Endothelial cell of umbilical vein (primary cell): ENCODE measurements at regions not wholly inside any gene's neighbourhood (a gene's known extent, or its start where the extent isn't known, plus 50 kb on each side); places are given as distances from the start of the nearest gene placed in this dataset.

ENCODE experiments used
- BruUV-seq: library from RNA; stranded (reverse); fragments of 400-500 nt; replicated peaks from 2 replicates; lab custom pipeline; 2021; lab: Mats Ljungman, UMichigan
- CTCF ChIA-PET: fragments of 300-600, 350-600 bp; sonication (Branson Sonifier 250); formaldehyde crosslinking; loops from one replicate; lab custom pipeline; 2021; ENCODE audit warnings: antibody characterized with exemption, inconsistent platforms; lab: Charles Lee
- POLR2A ChIA-PET: fragments of 300-600, 350-600 bp; sonication (Branson Sonifier 250); formaldehyde crosslinking; loops from one replicate; lab custom pipeline; 2021; ENCODE audit warnings: antibody characterized with exemption, inconsistent platforms; lab: Charles Lee
- DNase-seq: peaks from one replicate; pipeline ENCODE4 v3.0.0-alpha.2; 2011; ENCODE audit warnings: low read depth, low spot score
- FAIRE-seq: peaks from 2 replicates; lab custom pipeline; 2011; peaks lifted over from hg19 to GRCh38; lab: Jason Lieb, UNC
- H2AFZ ChIP-seq: 2 replicates; pipeline ENCODE4 v1.6.0; 2012; ENCODE audit warnings: low read depth, low read length, control low read depth, inconsistent platforms
- H3K27ac ChIP-seq: 2 replicates; pipeline ENCODE4 v1.5.1; 2011; ENCODE audit warnings: low read depth, mild to moderate bottlenecking, control low read depth, low read length, moderate library complexity; ENCODE audit not compliant: insufficient read depth
- H3K27me3 ChIP-seq, 2 experiments: 2 replicates each; pipeline versions ENCODE4 v1.6.0 to v1.6.1; 2011; ENCODE audit warnings: low read length in 2 of 2, mixed read lengths in 1 of 2; ENCODE audit not compliant: control insufficient read depth in 2 of 2, insufficient read depth in 2 of 2
- H3K36me3 ChIP-seq, 2 experiments: 2 replicates in 1 of 2; 3 replicates in 1 of 2; pipeline ENCODE4 v1.5.1; 2011; ENCODE audit warnings: low read length in 2 of 2, mild to moderate bottlenecking in 1 of 2, moderate library complexity in 1 of 2; ENCODE audit not compliant: control insufficient read depth in 2 of 2, insufficient read depth in 2 of 2; ENCODE audit errors: extremely low read depth in 1 of 2
- H3K4me1 ChIP-seq: 3 replicates; pipeline ENCODE4 v1.5.1; 2011; ENCODE audit warnings: mild to moderate bottlenecking, low read length; ENCODE audit not compliant: control insufficient read depth, insufficient read depth; ENCODE audit errors: extremely low read depth
- H3K4me2 ChIP-seq: 2 replicates; pipeline ENCODE4 v1.6.1; 2011; ENCODE audit warnings: low read length, control low read depth, mixed read lengths; ENCODE audit not compliant: insufficient read depth
- H3K4me3 ChIP-seq, 3 experiments: fragments of 200-600 bp in 1 of 3; sonication (generic), shearing (Covaris generic) in 1 of 3; replicated peaks in 1 of 3; 2 replicates each; pipeline ENCODE4 v1.5.1; 2011 to 2016; ENCODE audit warnings: control low read depth in 3 of 3, low read length in 3 of 3, mild to moderate bottlenecking in 2 of 3, inconsistent platforms in 1 of 3, low read depth in 1 of 3, moderate library complexity in 1 of 3; ENCODE audit not compliant: insufficient read depth in 1 of 3
- H3K79me2 ChIP-seq: 2 replicates; pipeline ENCODE4 v1.6.0; 2012; ENCODE audit warnings: low read length, inconsistent platforms; ENCODE audit not compliant: control insufficient read depth, insufficient read depth
- H3K9ac ChIP-seq: replicated peaks from 2 replicates; pipeline ENCODE3; 2011; ENCODE audit warnings: low read length, control low read depth; ENCODE audit not compliant: insufficient read depth; ENCODE audit errors: extremely low read depth
- H3K9me1 ChIP-seq: replicated peaks from 3 replicates; pipeline ENCODE4 v1.6.0; 2011; ENCODE audit warnings: mild to moderate bottlenecking, low read length; ENCODE audit not compliant: control insufficient read depth, insufficient read depth; ENCODE audit errors: extremely low read depth
- H3K9me3 ChIP-seq: replicated peaks from 2 replicates; pipeline ENCODE4 v1.5.1; 2012; ENCODE audit warnings: low read length, inconsistent platforms; ENCODE audit not compliant: control insufficient read depth, insufficient read depth
- H4K20me1 ChIP-seq: replicated peaks from 2 replicates; pipeline ENCODE3; 2011; ENCODE audit warnings: mild to moderate bottlenecking, low read length; ENCODE audit not compliant: control insufficient read depth, insufficient read depth; ENCODE audit errors: extremely low read depth
- EZH2 ChIP-seq: IDR thresholded peaks from 2 replicates; pipeline ENCODE4 v1.6.1; 2012; ENCODE audit warnings: borderline replicate concordance, low read depth, mild to moderate bottlenecking, moderate library complexity, low read length, inconsistent platforms; ENCODE audit not compliant: severe bottlenecking
- FOS ChIP-seq: IDR thresholded peaks from 2 replicates; pipeline ENCODE4 v1.6.1; 2011; ENCODE audit warnings: mild to moderate bottlenecking, low read length, moderate library complexity, borderline replicate concordance; ENCODE audit not compliant: insufficient read depth
- GATA2 ChIP-seq: IDR thresholded peaks from 2 replicates; pipeline ENCODE4 v1.7.0; 2011; ENCODE audit warnings: low read depth, mild to moderate bottlenecking, moderate library complexity, mixed read lengths, low read length; ENCODE audit not compliant: insufficient read length, insufficient read depth
- MYC ChIP-seq: IDR thresholded peaks from one replicate; pipeline ENCODE4 v1.6.1; 2011; ENCODE audit warnings: mild to moderate bottlenecking, low read depth, low read length
- POLR2AphosphoS5 ChIP-seq: IDR thresholded peaks from 2 replicates; pipeline ENCODE4 v1.6.1; 2012; ENCODE audit warnings: low read depth, mild to moderate bottlenecking, control low read depth, low read length, moderate library complexity; ENCODE audit not compliant: insufficient read depth
- dilution Hi-C: fragments of 300-500 bp; cut with MboI; formaldehyde crosslinking; loops from one replicate; pipeline ENCODE4 v1.15.0; 2019; ENCODE audit warnings: low sequenced_read_pairs; ENCODE audit not compliant: extremely low pct_ligation_motif_present
- intact Hi-C: fragments of 100-400 bp; cut with micrococcal nuclease; formaldehyde crosslinking; loops from one replicate; pipeline ENCODE4 v1.10.0; 2022
- TF ChIP-seq, protein P1 (sequence below), 2 donors: IDR thresholded peaks; 1 replicate in 1 of 2; 2 replicates in 1 of 2; pipeline ENCODE4 v1.5.1; 2011; ENCODE audit warnings: low read length in 2 of 2, mild to moderate bottlenecking in 2 of 2, moderate library complexity in 2 of 2, control low read depth in 1 of 2, inconsistent platforms in 1 of 2, low read depth in 1 of 2; ENCODE audit not compliant: insufficient read depth in 1 of 2; ENCODE audit errors: extremely low read depth in 1 of 2
- TF ChIP-seq, protein P2 (sequence below): IDR thresholded peaks from 2 replicates; pipeline ENCODE4 v1.6.1; 2011; ENCODE audit not compliant: insufficient read depth, insufficient read length

DNA sequence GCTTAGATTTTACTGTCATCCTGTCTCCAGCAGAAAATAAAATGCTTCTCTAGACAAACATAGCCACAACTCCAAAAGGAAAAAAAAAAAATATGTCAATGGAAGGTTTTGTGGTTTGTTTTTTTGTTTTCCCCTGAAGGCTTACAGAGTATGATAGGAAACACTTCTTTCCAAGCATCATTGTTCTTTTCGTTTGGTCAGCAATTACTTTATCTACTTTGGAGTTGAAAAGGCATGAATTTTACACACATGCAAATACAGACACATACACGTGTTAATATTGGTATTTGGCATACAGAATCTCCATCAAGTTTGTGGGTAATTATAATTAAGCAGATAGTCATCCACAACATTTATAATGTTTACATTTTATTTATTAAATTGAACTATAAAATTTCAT lies 496.9 kb upstream of the MBL2 start:
- H4K20me1 ChIP-seq: no peaks in the 10 kb centered on the region
- H3K9me1 ChIP-seq: no peaks in the 10 kb centered on the region
- H3K36me3 ChIP-seq: no peaks in the 10 kb centered on the region
- H3K9me3 ChIP-seq: no peaks in the 10 kb centered on the region
- H3K27me3 ChIP-seq: no peaks in the 10 kb centered on the region
- TF ChIP-seq, protein P1, sequence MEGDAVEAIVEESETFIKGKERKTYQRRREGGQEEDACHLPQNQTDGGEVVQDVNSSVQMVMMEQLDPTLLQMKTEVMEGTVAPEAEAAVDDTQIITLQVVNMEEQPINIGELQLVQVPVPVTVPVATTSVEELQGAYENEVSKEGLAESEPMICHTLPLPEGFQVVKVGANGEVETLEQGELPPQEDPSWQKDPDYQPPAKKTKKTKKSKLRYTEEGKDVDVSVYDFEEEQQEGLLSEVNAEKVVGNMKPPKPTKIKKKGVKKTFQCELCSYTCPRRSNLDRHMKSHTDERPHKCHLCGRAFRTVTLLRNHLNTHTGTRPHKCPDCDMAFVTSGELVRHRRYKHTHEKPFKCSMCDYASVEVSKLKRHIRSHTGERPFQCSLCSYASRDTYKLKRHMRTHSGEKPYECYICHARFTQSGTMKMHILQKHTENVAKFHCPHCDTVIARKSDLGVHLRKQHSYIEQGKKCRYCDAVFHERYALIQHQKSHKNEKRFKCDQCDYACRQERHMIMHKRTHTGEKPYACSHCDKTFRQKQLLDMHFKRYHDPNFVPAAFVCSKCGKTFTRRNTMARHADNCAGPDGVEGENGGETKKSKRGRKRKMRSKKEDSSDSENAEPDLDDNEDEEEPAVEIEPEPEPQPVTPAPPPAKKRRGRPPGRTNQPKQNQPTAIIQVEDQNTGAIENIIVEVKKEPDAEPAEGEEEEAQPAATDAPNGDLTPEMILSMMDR (IDR thresholded peaks at IDR 0.05; ENCODE audit: extremely low read depth in 1 of 2, insufficient read depth in 1 of 2, low read depth in 1 of 2, low read length in 2 of 2): no peak
- no peak for TF ChIP-seq FOS
- ChIA-PET CTCF (interaction anchor here (0.5 kb wide), 1 partner anchor 1991 kb away, joined by 3 read pairs; no protein-coding TSS in a partner anchor), POLR2A (no interaction called here)
- H3K4me1 ChIP-seq: no peaks in the 10 kb centered on the region
- no TSS peak for BruUV-seq
- no peak overlapping the region for H3K27ac ChIP-seq
- H3K9ac ChIP-seq: no peak overlapping the region
- no peak overlapping the region for H3K4me2 ChIP-seq
- dilution Hi-C loops (no loop called here), intact Hi-C loops (no loop called here)
- no peak overlapping the region for H3K4me3 ChIP-seq
- H2AFZ ChIP-seq: no peak overlapping the region
- DNase-seq: no peak
- no peaks in the 10 kb centered on the region for H3K79me2 ChIP-seq
- FAIRE-seq: no peak

DNA sequence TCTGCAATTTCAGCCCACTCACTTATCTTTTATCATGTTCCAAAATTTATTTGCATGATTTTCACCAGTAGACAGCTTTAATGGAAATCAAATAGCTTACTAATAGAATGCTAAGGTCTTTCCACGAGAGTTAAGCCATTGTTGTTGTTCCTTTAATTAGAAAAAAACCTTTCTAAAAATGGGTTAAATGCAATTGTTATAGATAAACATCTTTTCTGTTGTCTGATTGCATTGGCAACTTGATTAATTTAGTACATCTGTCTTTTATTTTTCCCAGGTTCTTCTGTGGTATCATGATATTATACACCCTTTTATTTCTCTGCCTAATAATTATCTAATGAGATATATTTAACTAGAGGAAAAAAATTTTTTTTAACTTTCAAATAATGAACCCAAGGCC lies 487.6 kb upstream of the MBL2 start:
- ChIA-PET POLR2A (no interaction called here), CTCF (no interaction called here)
- no peak overlapping the region for H3K4me3 ChIP-seq
- no peaks in the 10 kb centered on the region for H3K9me1 ChIP-seq
- intact Hi-C loops: no loop called here
- no peaks in the 10 kb centered on the region for H3K9me3 ChIP-seq
- TF ChIP-seq GATA2: no peak
- no peak for TF ChIP-seq POLR2AphosphoS5
- TF ChIP-seq, protein P2, sequence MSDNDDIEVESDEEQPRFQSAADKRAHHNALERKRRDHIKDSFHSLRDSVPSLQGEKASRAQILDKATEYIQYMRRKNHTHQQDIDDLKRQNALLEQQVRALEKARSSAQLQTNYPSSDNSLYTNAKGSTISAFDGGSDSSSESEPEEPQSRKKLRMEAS: no peak
- no peak for TF ChIP-seq MYC
- TF ChIP-seq EZH2: no peak
- TF ChIP-seq, protein P1 (IDR thresholded peaks at IDR 0.05; ENCODE audit: extremely low read depth in 1 of 2, insufficient read depth in 1 of 2, low read depth in 1 of 2, low read length in 2 of 2): no peak
- H3K27ac ChIP-seq: no peak overlapping the region
- no peaks in the 10 kb centered on the region for H3K4me1 ChIP-seq
- no TSS peak for BruUV-seq
- FAIRE-seq (no peak), DNase-seq (no peak)
- H2AFZ ChIP-seq: no peak overlapping the region
- H3K36me3 ChIP-seq: no peaks in the 10 kb centered on the region
- no peak overlapping the region for H3K9ac ChIP-seq
- no peak overlapping the region for H3K4me2 ChIP-seq
- dilution Hi-C loops: no loop called here
- H4K20me1 ChIP-seq: no peaks in the 10 kb centered on the region
- no peaks in the 10 kb centered on the region for H3K79me2 ChIP-seq
- H3K27me3 ChIP-seq: no peaks in the 10 kb centered on the region
